Lower leg skin (tissue), 4 donors: ENCODE measurements at regions not wholly inside any gene's neighbourhood (a gene's known extent, or its start where the extent isn't known, plus 50 kb on each side); places are given as distances from the start of the nearest gene placed in this dataset.

Experiments used
- DNase-seq, 2 donors: peaks; one replicate each; pipeline ENCODE4 v3.0.0-alpha.2; 2019; ENCODE audit warnings: low spot score in 2 of 2
- H3K4me3 ChIP-seq: fragments of 200-600 bp; sonication (generic); 2 replicates; pipeline ENCODE4 v1.5.1; 2017; ENCODE audit warnings: mild to moderate bottlenecking, low read depth; ENCODE audit not compliant: poor library complexity, severe bottlenecking
- POLR2A ChIP-seq, 2 donors: fragments of 450-650 bp; IDR thresholded peaks; one replicate each; pipeline ENCODE4 v1.6.1; 2016 to 2017; ENCODE audit warnings: antibody characterized with exemption in 2 of 2, mild to moderate bottlenecking in 1 of 2, moderate library complexity in 1 of 2
- WGBS, 2 donors: methylation state at CpG; one replicate each; pipeline ENCODE4 v1.1.5; 2018; 5-methylcytosine and 5-hydroxymethylcytosine counted together
- intact Hi-C: fragments of 100-400 bp; cut with DNase I; formaldehyde crosslinking; loops from one replicate; pipeline ENCODE4 v1.15.0; 2023; ENCODE audit warnings: low total_unique reads
- TF ChIP-seq, protein P1 (sequence below), 3 donors: fragments of 450-650 bp; IDR thresholded peaks; one replicate each; pipeline ENCODE4 v1.5.1; 2016; ENCODE audit warnings: antibody characterized with exemption in 3 of 3, mild to moderate bottlenecking in 3 of 3, moderate library complexity in 2 of 3

DNA sequence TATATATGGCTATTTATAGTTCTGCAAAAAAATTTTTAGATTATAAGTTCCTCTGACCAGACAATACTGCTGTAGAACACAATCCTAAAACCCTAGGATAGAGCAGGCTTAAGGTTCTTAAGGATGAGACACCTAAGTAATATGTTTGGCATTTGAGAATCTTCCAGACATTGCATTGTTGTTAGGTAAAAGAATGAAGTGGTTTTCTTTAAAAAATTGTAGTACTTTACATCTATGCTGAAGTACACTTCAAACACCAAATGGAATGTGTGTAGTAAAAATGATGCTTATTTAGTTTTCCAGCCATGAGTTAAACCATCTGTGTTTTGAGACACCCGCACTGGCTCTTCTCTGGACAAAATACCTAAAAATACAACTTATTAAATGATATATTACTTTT, 857.7 kb downstream of the OTOL1 start:
- TF ChIP-seq POLR2A (IDR thresholded peaks at IDR 0.05) = no peak
- TF ChIP-seq, protein P1, sequence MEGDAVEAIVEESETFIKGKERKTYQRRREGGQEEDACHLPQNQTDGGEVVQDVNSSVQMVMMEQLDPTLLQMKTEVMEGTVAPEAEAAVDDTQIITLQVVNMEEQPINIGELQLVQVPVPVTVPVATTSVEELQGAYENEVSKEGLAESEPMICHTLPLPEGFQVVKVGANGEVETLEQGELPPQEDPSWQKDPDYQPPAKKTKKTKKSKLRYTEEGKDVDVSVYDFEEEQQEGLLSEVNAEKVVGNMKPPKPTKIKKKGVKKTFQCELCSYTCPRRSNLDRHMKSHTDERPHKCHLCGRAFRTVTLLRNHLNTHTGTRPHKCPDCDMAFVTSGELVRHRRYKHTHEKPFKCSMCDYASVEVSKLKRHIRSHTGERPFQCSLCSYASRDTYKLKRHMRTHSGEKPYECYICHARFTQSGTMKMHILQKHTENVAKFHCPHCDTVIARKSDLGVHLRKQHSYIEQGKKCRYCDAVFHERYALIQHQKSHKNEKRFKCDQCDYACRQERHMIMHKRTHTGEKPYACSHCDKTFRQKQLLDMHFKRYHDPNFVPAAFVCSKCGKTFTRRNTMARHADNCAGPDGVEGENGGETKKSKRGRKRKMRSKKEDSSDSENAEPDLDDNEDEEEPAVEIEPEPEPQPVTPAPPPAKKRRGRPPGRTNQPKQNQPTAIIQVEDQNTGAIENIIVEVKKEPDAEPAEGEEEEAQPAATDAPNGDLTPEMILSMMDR (IDR thresholded peaks at IDR 0.05) = no peak

GRCh38 chr3:162365066-162365719, 868.6 kb downstream of the OTOL1 start:
- DNase-seq = no peak
- TF ChIP-seq POLR2A (IDR thresholded peaks at IDR 0.05) = no peak
- TF ChIP-seq, protein P1 (IDR thresholded peaks at IDR 0.05) = no peak
- WGBS, 2 donors = 45 to 60% methylated on average over 4 of the region's 4 CpGs
- intact Hi-C loops = no loop called here
- no peak overlapping the region for H3K4me3 ChIP-seq

More for the DNA sequence above, 857.7 kb downstream of the OTOL1 start:
- DNase-seq = no peak
- no peak overlapping the region for H3K4me3 ChIP-seq
- intact Hi-C loops = no loop called here
- 89 to 95% methylated on average over 1 of the region's 1 CpG for WGBS, 2 donors

DNA sequence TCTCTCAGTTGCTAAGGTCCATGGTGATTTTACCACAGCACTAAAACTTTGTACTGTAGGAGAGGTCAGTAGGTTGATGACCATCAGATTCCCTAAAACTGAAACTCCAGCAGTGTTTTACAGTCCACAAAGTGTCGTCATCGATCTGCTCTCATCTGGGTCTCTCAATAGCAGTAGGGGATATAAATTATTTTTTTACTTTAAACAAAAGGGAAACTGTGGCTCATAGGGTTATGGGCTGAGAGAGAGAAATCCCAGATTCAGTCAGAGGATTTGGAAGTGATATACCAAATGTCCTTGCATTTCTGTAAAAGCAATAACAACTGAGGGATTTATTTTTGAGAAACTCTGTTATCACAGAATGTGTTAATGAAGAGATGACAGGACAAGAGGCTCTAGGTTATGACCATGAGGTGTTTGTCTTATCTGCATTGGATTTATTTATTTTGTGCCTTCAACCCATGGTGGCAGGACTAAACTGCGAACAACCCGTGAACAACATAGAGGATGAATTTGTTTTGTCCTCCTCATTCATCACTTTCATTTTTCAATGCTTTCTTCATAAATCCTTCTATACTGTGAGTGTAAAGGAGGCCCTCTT, 869.7 kb downstream of the OTOL1 start:
- intact Hi-C loops = no loop called here
- H3K4me3 ChIP-seq = no peak overlapping the region
- 85 to 86% methylated on average over 4 of the region's 4 CpGs for WGBS, 2 donors
- TF ChIP-seq, protein P1 (IDR thresholded peaks at IDR 0.05) = no peak
- no peak for TF ChIP-seq POLR2A (IDR thresholded peaks at IDR 0.05)
- no peak for DNase-seq

DNA sequence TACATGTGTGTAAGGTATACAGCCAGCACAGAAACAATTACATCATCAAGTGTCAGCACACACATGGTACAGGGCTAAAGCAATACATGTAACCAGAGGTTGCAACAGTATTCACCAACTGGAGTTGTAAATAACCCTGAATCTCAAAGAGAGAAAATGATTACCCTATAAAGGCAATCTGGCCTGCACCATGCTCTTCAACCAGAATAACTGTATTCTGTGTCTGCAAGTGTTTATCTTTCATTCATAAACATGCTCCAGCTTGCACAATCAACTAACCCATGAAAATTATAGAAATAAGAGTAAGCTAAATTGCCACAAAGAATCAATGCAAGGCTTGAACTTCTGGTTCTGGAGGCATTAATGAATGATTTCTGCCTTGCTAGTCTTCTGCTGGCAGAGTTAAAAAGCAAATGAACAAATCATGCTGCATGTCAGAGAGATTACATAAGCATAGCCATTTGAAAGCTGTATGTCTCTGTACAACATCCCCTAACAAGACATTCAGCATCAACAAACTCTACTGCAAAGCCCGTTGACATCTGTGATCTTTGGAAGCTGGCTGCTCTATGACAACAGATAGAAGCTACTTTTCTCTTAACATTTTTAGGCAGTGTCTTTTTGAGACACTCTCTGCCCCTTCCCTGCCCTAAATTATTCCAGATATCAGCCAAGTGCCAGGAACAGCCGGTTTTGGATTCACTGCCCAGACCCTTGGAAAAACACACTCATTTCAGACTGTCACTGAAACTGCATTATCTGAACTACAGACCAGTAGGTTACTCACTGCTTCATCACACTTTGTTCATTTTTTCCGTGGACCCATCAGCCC, 871.0 kb downstream of the OTOL1 start:
- intact Hi-C loops = no loop called here
- no peak for TF ChIP-seq POLR2A (IDR thresholded peaks at IDR 0.05)
- TF ChIP-seq, protein P1 (IDR thresholded peaks at IDR 0.05) = no peak
- WGBS, 2 donors = 20 to 32% methylated on average over 3 of the region's 3 CpGs
- no peak for DNase-seq
- no peak overlapping the region for H3K4me3 ChIP-seq

DNA sequence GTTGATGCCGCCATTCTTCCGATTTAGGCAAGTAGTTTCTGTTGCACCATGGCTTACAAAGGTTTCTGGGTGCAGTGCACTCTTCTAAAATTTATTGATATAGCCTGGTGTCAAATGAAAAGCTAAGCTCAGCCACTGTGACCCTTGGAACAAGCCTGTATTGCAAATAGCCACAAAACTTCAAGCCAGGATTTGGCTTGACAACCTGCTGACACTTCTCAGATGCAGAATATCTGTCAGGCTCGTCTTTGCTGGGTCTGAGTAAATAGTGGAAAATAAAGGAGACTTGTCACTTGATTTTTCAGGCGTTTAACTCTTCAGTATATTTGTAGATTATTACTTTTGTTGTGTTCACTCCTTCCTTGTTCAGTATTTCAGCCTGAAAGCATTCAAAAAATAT, 871.8 kb downstream of the OTOL1 start:
- WGBS, 2 donors = 56 to 62% methylated on average over 4 of the region's 4 CpGs
- DNase-seq = no peak
- no peak for TF ChIP-seq POLR2A (IDR thresholded peaks at IDR 0.05)
- TF ChIP-seq, protein P1 (IDR thresholded peaks at IDR 0.05) = no peak
- no peak overlapping the region for H3K4me3 ChIP-seq
- intact Hi-C loops = no loop called here
